Small intestine (tissue), 7 donors: ENCODE measurements at regions not wholly inside any gene's neighbourhood (a gene's known extent, or its start where the extent isn't known, plus 50 kb on each side); places are given as distances from the start of the nearest gene placed in this dataset.

Experiments used
- DNase-seq, 2 donors: peaks; one replicate each; pipeline versions ENCODE4 v3.0.0 to v3.0.0-alpha.2; 2013
- FAIRE-seq: peaks from 2 replicates; lab custom pipeline; 2012; peaks lifted over from hg19 to GRCh38; lab: Jason Lieb, UNC
- H3K27ac ChIP-seq, 3 donors: one replicate each; pipeline ENCODE4 v1.5.1; 2013; ENCODE audit warnings: low read length in 2 of 3, mild to moderate bottlenecking in 2 of 3, control low read depth in 1 of 3, inconsistent platforms in 1 of 3, low read depth in 1 of 3, moderate library complexity in 1 of 3
- H3K27me3 ChIP-seq, 3 donors: one replicate each; pipeline ENCODE4 v1.6.1; 2013; ENCODE audit warnings: low read length in 3 of 3, inconsistent platforms in 1 of 3; ENCODE audit not compliant: control insufficient read depth in 3 of 3, insufficient read depth in 3 of 3
- H3K36me3 ChIP-seq, 3 donors: one replicate each; pipeline ENCODE4 v1.6.1; 2013; ENCODE audit warnings: low read length in 3 of 3, inconsistent platforms in 1 of 3, low read depth in 1 of 3, mild to moderate bottlenecking in 1 of 3, moderate library complexity in 1 of 3; ENCODE audit not compliant: control insufficient read depth in 3 of 3, insufficient read depth in 2 of 3
- H3K4me1 ChIP-seq, 3 donors: one replicate each; pipeline ENCODE4 v1.6.1; 2013; ENCODE audit warnings: low read length in 2 of 3, inconsistent platforms in 1 of 3, low read depth in 1 of 3, mild to moderate bottlenecking in 1 of 3, moderate library complexity in 1 of 3; ENCODE audit not compliant: control insufficient read depth in 3 of 3, insufficient read depth in 2 of 3
- H3K4me3 ChIP-seq, 3 donors: one replicate each; pipeline ENCODE4 v1.5.1; 2013; ENCODE audit warnings: low read length in 3 of 3, control low read depth in 1 of 3, inconsistent platforms in 1 of 3, low read depth in 1 of 3, mild to moderate bottlenecking in 1 of 3, moderate library complexity in 1 of 3
- H3K9me3 ChIP-seq, 2 donors: one replicate each; pipeline ENCODE4 v1.6.1; 2013; ENCODE audit warnings: low read depth in 1 of 2, low read length in 1 of 2; ENCODE audit not compliant: control insufficient read depth in 2 of 2, insufficient read depth in 1 of 2
- WGBS, 3 donors: extraction: QIAGEN DNeasy Blood & Tissue Kit; methylation state at CpG; one replicate each; pipeline ENCODE4 v1.1.7; 2013; 5-methylcytosine and 5-hydroxymethylcytosine counted together
- donor health status: healthy with polysubstance abuse.
- donor health status: control.
- donor health status: control.
- donor health status: Bipolar disorder and iron deficiency.
- donor health status: healthy.

GRCh38 chr7:153852261-153852660 lies 199.9 kb upstream of the DPP6 start:
- H3K36me3 ChIP-seq: no peaks in the 10 kb centered on the region
- H3K27me3 ChIP-seq: no peaks in the 10 kb centered on the region
- H3K9me3 ChIP-seq: peaks cover 0 to 2% of the 10 kb centered on the region in 2 donors
- H3K4me1 ChIP-seq: no peaks in the 10 kb centered on the region
- H3K27ac ChIP-seq: no peak overlapping the region
- FAIRE-seq (no peak), DNase-seq (no peak)
- 74 to 78% (median 74%) methylated on average over 4 of the region's 4 CpGs for WGBS, 3 donors
- H3K4me3 ChIP-seq: no peak overlapping the region

- Histone ChIP-seq H3K36me3 (no peaks in the 10 kb centered on the region), H3K4me3 (no peak overlapping the region), H3K9me3 (peaks cover 0 to 3% of the 10 kb centered on the region in 2 donors), H3K27ac (no peak overlapping the region), H3K27me3 (no peaks in the 10 kb centered on the region), H3K4me1 (no peaks in the 10 kb centered on the region)
- DNase-seq (no peak), FAIRE-seq (no peak)
- 59 to 75% (median 66%) methylated on average over 4 of the region's 4 CpGs for WGBS, 3 donors
These were observed 193.8 kb upstream of the DPP6 start for GRCh38 chr7:153858355-153858754.

GRCh38 chr7:153859239-153859638 lies 193.0 kb upstream of the DPP6 start:
- DNase-seq (no peak), FAIRE-seq (no peak)
- 92 to 93% (median 93%) methylated on average over 6 of the region's 6 CpGs for WGBS, 3 donors
- Histone ChIP-seq H3K9me3 (peaks cover 0 to 3% of the 10 kb centered on the region in 2 donors), H3K36me3 (no peaks in the 10 kb centered on the region), H3K27me3 (no peaks in the 10 kb centered on the region), H3K4me1 (no peaks in the 10 kb centered on the region), H3K4me3 (no peak overlapping the region), H3K27ac (no peak overlapping the region)

GRCh38 chr7:153886506-153887441 lies 165.4 kb upstream of the DPP6 start:
- peak in 1 of 2 donors; percentile 23 for DNase-seq

DNA sequence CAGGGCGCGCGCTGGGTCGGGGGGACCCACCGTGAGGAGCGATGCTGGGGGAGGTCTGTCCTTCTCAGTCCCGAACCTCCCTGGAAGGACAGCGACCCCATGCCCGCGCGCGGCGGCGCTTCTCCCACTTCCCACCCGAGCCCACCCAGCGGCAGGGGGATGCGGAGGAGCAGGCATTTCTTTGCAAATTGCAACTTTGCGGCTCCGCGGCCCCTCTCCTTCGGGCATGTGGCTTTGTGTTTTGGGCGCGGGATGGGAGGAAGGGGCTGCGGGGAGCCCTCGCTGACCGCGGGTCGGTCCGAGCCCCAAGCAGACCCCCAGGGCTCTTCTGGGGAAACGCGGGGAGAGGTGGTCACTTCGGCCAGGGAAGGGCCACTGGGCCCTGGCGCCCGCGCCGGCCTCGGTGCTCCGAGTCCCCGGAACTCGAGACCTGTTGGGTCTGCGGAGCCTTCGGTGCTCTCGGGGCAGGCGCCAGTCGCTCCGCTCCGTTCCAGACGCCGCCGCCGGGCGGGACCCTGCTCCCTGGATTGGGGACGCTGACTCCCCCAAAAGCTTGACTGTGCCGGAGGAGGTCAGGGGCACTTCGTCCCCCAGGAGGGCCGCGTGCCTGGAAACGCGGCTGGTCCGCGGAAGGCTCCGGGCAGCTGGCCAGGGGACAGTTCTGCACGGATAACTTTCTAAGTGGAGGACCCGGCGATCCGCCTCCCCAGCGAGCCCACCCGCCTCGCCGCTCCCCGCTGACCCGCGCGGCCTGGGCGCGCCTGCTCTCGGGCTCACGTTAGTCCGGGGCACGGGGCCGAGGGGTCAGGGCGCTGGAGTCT lies 164.2 kb upstream of the DPP6 start:
- no peak for DNase-seq
- H3K4me1 ChIP-seq: no peaks in the 10 kb centered on the region
- FAIRE-seq: no peak
- H3K27me3 ChIP-seq: peaks cover 4 to 34% (median 9%) of the 10 kb centered on the region in 3 donors
- no peak overlapping the region for H3K27ac ChIP-seq
- no peak overlapping the region for H3K4me3 ChIP-seq
- H3K36me3 ChIP-seq: no peaks in the 10 kb centered on the region
- WGBS, 3 donors: 5 to 23% (median 17%) methylated on average over 77 to 82 of the region's 82 CpGs
- H3K9me3 ChIP-seq: peaks cover 0 to 2% of the 10 kb centered on the region in 2 donors

More at GRCh38 chr7:153886506-153887441, 165.4 kb upstream of the DPP6 start:
- FAIRE-seq: no peak
- WGBS, 3 donors: 5 to 22% (median 20%) methylated on average over 81 to 98 of the region's 98 CpGs
- H3K9me3 ChIP-seq: peaks cover 0 to 2% of the 10 kb centered on the region in 2 donors
- H3K4me1 ChIP-seq: no peaks in the 10 kb centered on the region
- no peaks in the 10 kb centered on the region for H3K36me3 ChIP-seq
- no peak overlapping the region for H3K27ac ChIP-seq
- peaks cover 4 to 34% (median 9%) of the 10 kb centered on the region in 3 donors for H3K27me3 ChIP-seq
- no peak overlapping the region for H3K4me3 ChIP-seq

DNA sequence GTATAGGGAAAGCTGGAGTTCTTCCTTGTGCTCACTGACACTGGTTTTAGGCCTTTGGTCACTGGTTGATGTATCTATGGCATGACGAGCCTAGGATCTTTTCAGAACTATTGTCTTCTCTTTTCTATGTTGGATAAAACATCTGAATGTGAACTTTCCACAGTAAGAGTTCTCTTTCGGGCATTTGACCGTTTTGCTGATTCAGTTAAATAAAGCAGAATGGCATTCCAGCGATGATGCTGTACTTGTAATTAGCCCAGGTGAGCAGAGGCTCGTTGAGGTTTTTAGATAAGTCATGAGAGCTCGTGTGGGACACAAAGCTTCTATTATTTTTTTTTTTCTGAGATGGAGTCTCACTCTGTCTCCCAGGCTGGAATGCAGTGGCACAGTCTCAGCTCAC lies 160.2 kb upstream of the DPP6 start:
- WGBS, 3 donors: 75 to 83% (median 78%) methylated on average over 6 of the region's 6 CpGs
- H3K4me3 ChIP-seq: no peak overlapping the region
- DNase-seq: no peak
- peaks cover 0 to under 1% of the 10 kb centered on the region in 2 donors for H3K9me3 ChIP-seq
- H3K4me1 ChIP-seq: no peaks in the 10 kb centered on the region
- peaks cover 4 to 23% (median 4%) of the 10 kb centered on the region in 3 donors for H3K27me3 ChIP-seq
- FAIRE-seq: no peak
- no peak overlapping the region for H3K27ac ChIP-seq
- H3K36me3 ChIP-seq: no peaks in the 10 kb centered on the region

- Histone ChIP-seq H3K4me1 (no peaks in the 10 kb centered on the region), H3K27me3 (no peaks in the 10 kb centered on the region), H3K27ac (no peak overlapping the region), H3K9me3 (no peaks in the 10 kb centered on the region), H3K4me3 (no peak overlapping the region), H3K36me3 (no peaks in the 10 kb centered on the region)
- WGBS, 3 donors: 51 to 60% (median 56%) methylated on average over 3 of the region's 3 CpGs
- FAIRE-seq (no peak), DNase-seq (no peak)
These were observed 149.3 kb upstream of the DPP6 start for GRCh38 chr7:153902862-153903261.

- H3K27me3 ChIP-seq: no peaks in the 10 kb centered on the region
- H3K36me3 ChIP-seq: no peaks in the 10 kb centered on the region
- H3K9me3 ChIP-seq: no peaks in the 10 kb centered on the region
- 62 to 74% (median 64%) methylated on average over 4 of the region's 4 CpGs for WGBS, 3 donors
- FAIRE-seq: no peak
- no peak overlapping the region for H3K4me3 ChIP-seq
- no peak overlapping the region for H3K27ac ChIP-seq
- H3K4me1 ChIP-seq: no peaks in the 10 kb centered on the region
- no peak for DNase-seq
These were observed 140.0 kb upstream of the DPP6 start for GRCh38 chr7:153912211-153912610.
